HL-60/S4 (cell line): ENCODE measurements at regions not wholly inside any gene's neighbourhood (a gene's known extent, or its start where the extent isn't known, plus 50 kb on each side); places are given as distances from the start of the nearest gene placed in this dataset.

Source experiments
- in situ Hi-C: fragments of 300-500 bp; cut with MboI; formaldehyde crosslinking; loops from 2 replicates; pipeline ENCODE4 v1.14.3; 2022; ENCODE audit warnings: low sequenced_read_pairs

GRCh38 chr3:30258426-30259392, 347.7 kb upstream of the TGFBR2 start:
- in situ Hi-C loops: no loop called here

GRCh38 chr3:30259730-30260129, 346.7 kb upstream of the TGFBR2 start:
- in situ Hi-C loops: no loop called here

DNA sequence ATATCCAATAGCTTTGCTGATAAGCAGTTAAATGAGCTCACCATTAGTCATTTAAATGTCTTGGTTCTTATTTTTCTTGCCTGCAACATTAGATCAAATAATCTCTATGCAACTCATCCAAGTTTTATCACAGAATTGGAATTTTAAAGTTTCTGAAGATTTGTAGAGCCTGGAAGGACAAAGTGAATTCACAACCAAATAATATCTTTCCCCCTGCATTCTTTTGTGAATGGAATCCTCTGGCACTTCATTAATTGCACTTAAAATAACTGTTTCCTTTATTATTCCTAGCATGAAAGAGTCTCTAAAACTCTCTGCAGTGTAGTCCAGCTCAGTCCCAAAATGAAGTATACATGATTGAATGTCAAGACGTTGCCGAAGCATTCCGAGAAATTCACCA, 345.6 kb upstream of the TGFBR2 start:
- in situ Hi-C loops: no loop called here

DNA sequence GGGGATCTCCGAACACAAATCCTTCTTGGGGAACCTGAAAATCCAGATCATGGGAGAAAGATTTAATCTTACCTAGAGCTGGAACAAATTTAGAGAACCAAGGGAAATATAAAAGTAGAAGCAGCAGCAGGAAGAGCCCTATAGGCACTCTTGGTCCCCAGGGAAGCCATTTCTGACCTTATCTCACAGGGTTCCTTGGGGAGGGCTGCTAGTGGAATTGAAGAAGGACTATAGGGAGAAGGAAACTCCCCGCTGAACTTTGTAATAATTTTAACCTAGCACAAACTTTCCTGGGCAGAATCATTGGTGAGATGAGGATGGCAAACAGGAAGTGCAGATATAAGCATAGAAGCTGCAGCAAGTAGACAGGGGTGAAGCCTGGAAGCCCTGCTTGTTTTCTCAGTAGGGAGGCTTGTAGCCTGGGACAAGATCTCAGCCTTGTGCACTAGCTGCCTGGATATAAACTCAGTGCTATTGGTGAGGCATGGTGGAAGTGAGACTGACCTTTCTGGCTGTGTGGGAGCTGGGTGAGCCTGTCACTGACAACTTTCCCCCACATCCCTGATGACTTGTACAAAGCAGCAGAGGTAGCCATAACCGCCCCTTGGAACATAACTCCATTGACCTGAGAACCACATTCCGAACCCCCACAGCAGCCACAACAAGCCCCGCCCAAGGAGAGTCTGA, 343.0 kb upstream of the TGFBR2 start:
- in situ Hi-C loops: no loop called here

DNA sequence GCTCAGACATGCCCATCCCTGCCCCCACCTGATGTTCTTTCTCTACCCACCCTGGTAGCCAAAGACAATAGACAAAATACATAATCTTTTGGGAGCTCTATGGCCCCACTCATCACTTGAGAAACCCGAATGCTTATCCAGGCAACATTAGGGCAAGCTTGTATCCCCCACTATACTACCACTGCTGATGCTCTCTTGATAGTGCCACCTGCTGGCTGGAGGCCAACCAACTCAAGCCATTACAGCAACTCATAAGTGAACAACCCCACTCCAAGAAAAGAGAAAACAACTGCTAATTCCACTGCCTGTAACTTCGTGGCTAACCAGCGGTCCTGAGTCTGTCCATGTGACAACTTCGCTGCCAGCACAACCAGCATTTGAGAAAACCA, 342.5 kb upstream of the TGFBR2 start:
- in situ Hi-C loops: no loop called here

DNA sequence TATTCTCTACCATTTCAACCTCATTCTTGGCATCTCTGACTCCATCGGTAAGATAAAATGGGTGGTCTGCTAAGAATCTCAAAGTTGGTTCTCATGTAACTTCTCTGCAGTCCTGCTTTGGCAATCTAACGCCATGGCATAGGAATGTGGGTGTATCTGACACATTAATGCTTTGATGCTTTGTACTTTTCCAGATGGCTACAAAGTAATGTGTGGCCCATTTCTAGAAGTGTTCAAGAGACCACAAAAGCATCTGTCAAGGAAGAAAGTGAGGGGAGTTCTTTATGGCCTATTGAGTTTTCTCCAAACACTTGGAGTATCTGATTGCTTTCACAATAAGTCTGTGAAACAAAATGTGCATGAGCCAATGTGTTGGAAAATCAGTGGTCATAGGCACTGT, 339.9 kb upstream of the TGFBR2 start:
- in situ Hi-C loops: no loop called here

GRCh38 chr3:30268288-30268687, 338.1 kb upstream of the TGFBR2 start:
- in situ Hi-C loops: no loop called here

- in situ Hi-C loops: no loop called here
Measured at GRCh38 chr3:30269751-30270445, 336.5 kb upstream of the TGFBR2 start.

GRCh38 chr3:30271781-30272180, 334.6 kb upstream of the TGFBR2 start:
- in situ Hi-C loops: no loop called here

GRCh38 chr3:30273304-30274072, 332.9 kb upstream of the TGFBR2 start:
- in situ Hi-C loops: no loop called here

- in situ Hi-C loops: no loop called here
Measured at GRCh38 chr3:30277494-30277893, 328.9 kb upstream of the TGFBR2 start.

DNA sequence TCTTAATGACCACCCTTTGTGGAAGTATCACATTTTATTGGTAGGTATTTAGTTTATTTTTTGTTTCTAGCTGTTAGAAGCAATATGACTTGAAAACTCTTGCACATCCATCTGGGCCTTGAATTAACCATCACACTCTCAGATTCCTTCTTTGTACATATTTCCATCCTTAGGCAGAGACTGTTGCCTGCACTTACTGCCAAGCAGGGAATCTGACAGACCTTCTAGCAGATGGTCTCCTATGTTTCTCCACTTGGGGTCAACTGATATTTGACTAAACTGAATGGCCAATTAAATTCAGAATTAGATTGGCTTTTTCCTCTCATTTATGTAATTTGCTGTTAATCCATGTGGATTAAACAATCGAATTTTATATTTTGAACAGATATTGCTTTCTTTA, 324.9 kb upstream of the TGFBR2 start:
- in situ Hi-C loops: no loop called here

DNA sequence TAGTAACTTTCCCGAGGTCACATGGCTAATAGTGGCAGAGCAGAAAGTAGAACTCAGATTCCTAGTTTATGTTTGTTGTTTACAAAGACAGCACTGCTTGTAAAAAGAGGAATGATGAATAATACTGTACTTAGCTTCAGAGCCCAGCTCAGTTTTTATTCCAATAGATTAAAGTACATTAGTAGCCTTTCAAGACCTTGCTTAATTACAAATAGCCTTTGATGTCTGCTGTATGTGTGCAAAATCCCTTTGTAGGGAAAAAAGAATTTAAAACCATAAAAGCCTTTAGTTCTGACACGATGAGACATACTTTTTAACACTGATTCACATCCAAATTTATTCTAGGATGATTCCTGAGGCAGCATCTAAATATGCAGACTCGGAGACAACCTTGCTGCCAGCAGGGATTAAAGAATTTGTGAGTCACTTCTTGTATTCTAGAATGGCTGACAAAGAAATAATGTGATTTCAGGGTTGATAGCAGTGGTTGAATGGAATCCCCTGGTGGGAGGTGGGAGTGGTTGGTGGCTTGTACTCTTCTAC, 324.2 kb upstream of the TGFBR2 start:
- in situ Hi-C loops: no loop called here

DNA sequence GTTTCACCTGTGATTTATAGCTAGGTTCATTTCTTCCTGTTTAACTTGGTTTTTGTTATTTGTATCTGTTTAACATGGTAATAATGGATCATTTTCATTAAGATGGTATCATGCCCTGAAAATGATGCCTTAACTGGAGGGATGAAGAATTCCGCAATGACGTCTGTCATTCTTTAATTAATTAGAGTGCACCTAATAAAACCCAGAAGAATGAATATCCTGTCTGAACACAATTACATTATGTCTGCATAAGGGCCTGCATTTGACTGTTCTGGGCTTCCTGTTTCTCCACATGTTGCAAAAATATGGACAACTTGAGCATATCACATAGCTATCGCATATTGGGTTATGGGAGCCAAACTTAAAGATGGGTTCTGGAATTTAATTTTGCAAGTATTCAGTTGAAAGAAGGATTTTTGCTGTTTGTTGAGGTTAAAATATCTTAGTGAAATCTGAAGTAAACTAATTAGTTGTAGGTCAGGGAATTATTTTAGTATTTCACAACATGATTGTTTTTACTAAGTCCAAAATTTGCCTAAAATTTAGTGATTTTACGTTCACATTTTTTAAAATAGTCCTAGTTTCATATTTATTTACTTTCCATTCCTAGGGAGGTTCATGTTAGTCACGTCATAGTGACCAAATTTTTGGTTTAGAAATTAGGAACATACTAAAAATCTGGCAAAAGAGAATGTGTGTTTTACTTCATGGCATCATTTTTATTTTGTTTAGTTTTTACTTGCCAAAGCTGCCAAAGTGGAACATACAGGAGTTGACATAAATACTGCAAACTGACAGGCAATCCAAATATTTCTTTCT, 321.0 kb upstream of the TGFBR2 start:
- in situ Hi-C loops: no loop called here

DNA sequence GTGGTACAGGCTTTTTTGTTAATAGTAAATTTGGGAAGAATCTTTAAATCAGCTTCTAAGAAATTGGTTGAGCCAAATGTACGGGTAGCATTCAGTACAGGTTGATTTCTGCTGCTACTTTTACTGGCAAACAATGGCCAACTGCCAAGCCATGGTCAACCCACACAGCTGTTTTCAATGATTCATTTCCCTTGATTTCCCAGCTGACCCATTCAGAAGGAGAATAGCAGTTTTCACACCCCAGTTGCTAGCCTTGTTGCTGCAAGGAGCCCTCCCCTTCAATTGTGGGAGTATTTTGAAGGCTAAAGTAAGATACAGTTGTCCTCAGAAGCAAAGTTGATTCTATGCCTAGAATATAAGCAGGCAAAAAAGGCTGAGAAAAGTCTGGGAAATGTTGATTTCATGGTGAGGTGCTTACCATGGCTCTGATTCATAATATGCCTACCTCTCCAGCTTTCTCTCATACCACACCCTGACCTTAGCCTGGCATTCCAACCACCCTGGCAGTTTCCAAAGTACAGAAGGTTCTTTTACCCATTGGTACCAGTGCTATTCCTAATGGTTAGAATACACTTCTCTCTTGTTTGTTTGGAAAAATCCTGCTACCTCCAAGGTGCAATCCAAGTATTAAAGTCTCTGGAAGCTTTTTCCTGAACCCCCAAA, 320.3 kb upstream of the TGFBR2 start:
- in situ Hi-C loops: no loop called here

DNA sequence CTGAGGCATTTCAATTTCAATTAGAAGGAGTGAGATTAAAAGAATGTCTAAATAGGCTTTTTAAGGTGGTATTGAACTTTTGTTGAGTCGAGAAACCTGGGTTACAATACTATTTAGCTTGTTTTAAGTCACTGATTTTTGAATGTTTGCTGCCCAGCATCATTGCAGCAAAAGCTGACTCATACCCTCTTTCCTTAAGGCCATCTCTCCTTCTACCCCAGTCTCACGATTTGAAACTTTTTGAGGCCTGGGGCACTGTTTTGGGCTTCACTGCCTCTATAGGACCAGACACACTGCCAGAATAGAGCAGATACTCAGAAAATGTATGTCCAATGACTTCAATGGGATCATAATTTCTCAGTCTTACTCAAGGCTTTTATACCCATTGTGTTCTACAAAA, 319.6 kb upstream of the TGFBR2 start:
- in situ Hi-C loops: no loop called here

GRCh38 chr3:30288830-30289229, 317.6 kb upstream of the TGFBR2 start:
- in situ Hi-C loops: no loop called here

GRCh38 chr3:30289324-30289723, 317.1 kb upstream of the TGFBR2 start:
- in situ Hi-C loops: no loop called here

DNA sequence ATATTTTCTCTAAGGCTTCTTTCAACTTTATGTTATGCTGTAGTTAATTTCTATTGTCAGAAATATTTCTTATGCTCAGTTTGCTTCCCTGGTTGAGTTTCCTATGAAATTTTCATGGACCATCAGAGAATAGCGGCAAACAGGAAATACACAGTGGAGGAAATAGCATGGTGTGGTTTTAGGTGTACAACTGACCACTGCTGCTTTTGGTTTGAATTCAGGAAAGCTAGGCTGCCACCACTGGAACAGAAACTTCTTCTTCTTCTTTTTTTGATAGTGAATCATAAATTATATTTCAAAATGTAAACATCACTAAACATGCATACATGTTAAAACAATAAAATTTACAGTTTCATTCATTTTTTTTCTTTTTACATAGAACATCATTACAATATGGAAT, 316.6 kb upstream of the TGFBR2 start:
- in situ Hi-C loops: no loop called here
